ENCODE measurements at regions not wholly inside any gene's neighbourhood (a gene's known extent, or its start where the extent isn't known, plus 50 kb on each side); places are given as distances from the start of the nearest gene placed in this dataset.

DNA sequence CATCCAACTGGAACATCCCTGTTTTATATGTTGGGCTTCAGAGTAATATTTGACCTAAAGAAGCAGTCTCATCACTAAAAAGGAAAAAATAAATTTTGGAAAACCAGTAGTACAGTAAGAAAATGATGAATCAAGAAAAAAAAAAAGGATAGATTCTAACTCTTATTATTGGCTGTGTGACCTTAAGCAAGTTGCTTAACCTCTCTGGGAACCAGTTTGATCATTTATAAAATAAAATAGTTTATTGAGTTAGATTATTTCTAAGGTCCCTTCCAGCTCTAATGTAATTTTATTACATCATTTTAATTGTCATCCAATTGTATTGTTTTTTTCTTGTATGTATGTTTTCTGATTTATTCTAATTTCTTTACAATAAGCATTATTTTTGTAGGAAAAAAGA lies 127.0 kb downstream of the PRELID2 start:
- Histone ChIP-seq H3K4me3 (ENCODE audit: low read length) (no peak overlapping the region), H3K9ac (ENCODE audit: low read depth, low read length) (no peak overlapping the region), H3K4me1 (ENCODE audit: insufficient read depth, low read length) (no peaks in the 10 kb centered on the region), H3K27ac (ENCODE audit: low read depth, low read length) (no peak overlapping the region), H3K36me3 (ENCODE audit: insufficient read depth, low read length) (no peaks in the 10 kb centered on the region), H3K27me3 (ENCODE audit: insufficient read depth, low read length) (no peaks in the 10 kb centered on the region), H3K9me3 (ENCODE audit: insufficient read depth, low read depth, low read length) (no peaks in the 10 kb centered on the region)

- Histone ChIP-seq H3K9me3 (ENCODE audit: insufficient read depth, low read depth, low read length) (no peaks in the 10 kb centered on the region), H3K4me1 (ENCODE audit: insufficient read depth, low read length) (no peaks in the 10 kb centered on the region), H3K27ac (ENCODE audit: low read depth, low read length) (no peak overlapping the region), H3K9ac (ENCODE audit: low read depth, low read length) (no peak overlapping the region), H3K36me3 (ENCODE audit: insufficient read depth, low read length) (no peaks in the 10 kb centered on the region), H3K4me3 (ENCODE audit: low read length) (no peak overlapping the region), H3K27me3 (ENCODE audit: insufficient read depth, low read length) (no peaks in the 10 kb centered on the region)
- 97% methylated on average over 1 of the region's 3 CpGs for WGBS
Measured at GRCh38 chr5:145704724-145705123, 130.4 kb downstream of the PRELID2 start.

DNA sequence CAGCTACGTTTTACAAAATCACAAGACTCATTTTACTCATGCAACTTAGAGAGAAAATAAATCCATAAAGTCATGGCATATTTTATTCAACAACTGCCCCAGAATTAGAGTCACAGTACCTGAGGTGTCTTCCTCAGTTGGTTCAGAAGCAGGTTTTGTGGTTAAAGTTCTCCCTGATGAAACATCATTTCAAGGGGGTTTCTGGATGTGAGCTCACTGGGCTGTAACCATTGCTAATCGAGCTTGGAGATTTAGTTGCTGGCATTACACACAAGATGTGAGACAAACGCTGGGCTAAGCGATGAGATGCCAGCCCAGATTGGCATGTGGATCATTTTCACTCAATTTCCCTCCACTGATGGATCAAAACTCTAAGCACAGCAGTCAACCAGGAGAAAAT lies 131.3 kb downstream of the PRELID2 start:
- Histone ChIP-seq H3K9me3 (ENCODE audit: insufficient read depth, low read depth, low read length) (no peaks in the 10 kb centered on the region), H3K9ac (ENCODE audit: low read depth, low read length) (no peak overlapping the region), H3K4me3 (ENCODE audit: low read length) (no peak overlapping the region), H3K27ac (ENCODE audit: low read depth, low read length) (no peak overlapping the region), H3K4me1 (ENCODE audit: insufficient read depth, low read length) (no peaks in the 10 kb centered on the region), H3K27me3 (ENCODE audit: insufficient read depth, low read length) (no peaks in the 10 kb centered on the region), H3K36me3 (ENCODE audit: insufficient read depth, low read length) (no peaks in the 10 kb centered on the region)
- WGBS, result 89% methylated on average over 4 of the region's 4 CpGs

DNA sequence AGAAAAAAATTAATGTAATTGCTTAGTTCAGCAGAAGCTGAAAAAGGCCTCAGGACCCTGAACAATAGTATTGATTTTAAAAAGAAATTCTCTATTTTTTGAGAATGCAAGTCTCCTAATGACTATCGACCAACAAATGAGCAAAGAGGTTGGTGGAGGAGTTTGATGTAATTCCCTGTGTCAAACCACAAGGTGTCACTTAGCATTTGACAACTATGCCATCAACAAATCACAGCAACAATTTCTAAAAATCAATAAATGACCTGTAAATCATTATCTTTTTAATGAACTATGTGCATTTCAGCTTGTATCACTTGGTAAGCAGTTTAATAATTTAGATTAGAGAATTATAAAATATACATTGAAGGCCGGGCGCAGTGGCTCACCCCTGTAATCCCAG lies 133.7 kb downstream of the PRELID2 start:
- Histone ChIP-seq H3K9me3 (ENCODE audit: insufficient read depth, low read depth, low read length) (no peaks in the 10 kb centered on the region), H3K4me3 (ENCODE audit: low read length) (no peak overlapping the region), H3K36me3 (ENCODE audit: insufficient read depth, low read length) (no peaks in the 10 kb centered on the region), H3K9ac (ENCODE audit: low read depth, low read length) (no peak overlapping the region), H3K27me3 (ENCODE audit: insufficient read depth, low read length) (no peaks in the 10 kb centered on the region), H3K4me1 (ENCODE audit: insufficient read depth, low read length) (no peaks in the 10 kb centered on the region), H3K27ac (ENCODE audit: low read depth, low read length) (no peak overlapping the region)
- 100% methylated on average over 3 of the region's 3 CpGs for WGBS

- Histone ChIP-seq H3K4me3 (ENCODE audit: low read length) (no peak overlapping the region), H3K4me1 (ENCODE audit: insufficient read depth, low read length) (no peaks in the 10 kb centered on the region), H3K9me3 (ENCODE audit: insufficient read depth, low read depth, low read length) (no peaks in the 10 kb centered on the region), H3K36me3 (ENCODE audit: insufficient read depth, low read length) (no peaks in the 10 kb centered on the region), H3K9ac (ENCODE audit: low read depth, low read length) (no peak overlapping the region), H3K27me3 (ENCODE audit: insufficient read depth, low read length) (no peaks in the 10 kb centered on the region), H3K27ac (ENCODE audit: low read depth, low read length) (no peak overlapping the region)
- 90% methylated on average over 2 of the region's 2 CpGs for WGBS
Measured at GRCh38 chr5:145699846-145700245, 135.3 kb downstream of the PRELID2 start.

DNA sequence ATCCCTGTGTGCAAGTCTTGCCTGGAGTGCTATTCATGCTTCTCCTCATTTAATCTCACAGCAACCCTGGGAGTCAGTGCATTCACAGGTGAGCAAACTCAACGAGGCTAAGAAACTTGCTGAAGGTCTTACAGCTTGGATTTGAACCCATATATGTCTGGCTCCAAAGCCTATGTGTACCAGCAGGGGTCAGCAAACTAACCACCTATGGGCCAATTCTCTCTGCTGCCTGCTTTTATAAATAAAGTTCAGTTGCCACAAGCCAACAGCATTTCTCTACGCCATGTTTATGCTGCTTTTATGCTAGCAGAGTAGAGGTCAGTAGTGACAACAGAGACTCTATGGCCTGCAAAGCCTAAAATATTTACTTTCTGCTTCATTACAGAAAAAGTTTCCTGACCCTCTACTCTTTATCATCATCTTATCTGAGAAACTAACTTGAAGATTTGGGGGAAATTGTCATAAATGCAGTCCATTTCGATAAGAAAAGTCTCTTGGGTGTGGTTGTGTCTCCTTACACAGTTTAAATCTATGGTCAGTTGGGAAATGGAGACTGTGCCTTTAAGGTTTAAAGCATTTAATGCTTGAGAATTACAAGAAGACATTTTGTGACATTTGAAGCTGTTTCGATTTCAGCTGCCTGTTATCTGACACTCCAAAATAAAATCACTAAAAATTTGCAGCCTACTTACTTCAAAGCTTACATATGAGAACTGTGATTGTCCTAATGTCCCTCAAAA lies 137.7 kb downstream of the PRELID2 start:
- Histone ChIP-seq H3K27ac (ENCODE audit: low read depth, low read length) (no peak overlapping the region), H3K9me3 (ENCODE audit: insufficient read depth, low read depth, low read length) (no peaks in the 10 kb centered on the region), H3K27me3 (ENCODE audit: insufficient read depth, low read length) (no peaks in the 10 kb centered on the region), H3K36me3 (ENCODE audit: insufficient read depth, low read length) (no peaks in the 10 kb centered on the region), H3K4me1 (ENCODE audit: insufficient read depth, low read length) (no peaks in the 10 kb centered on the region), H3K9ac (ENCODE audit: low read depth, low read length) (no peak overlapping the region), H3K4me3 (ENCODE audit: low read length) (no peak overlapping the region)
- WGBS, result 76% methylated on average over 4 of the region's 4 CpGs

- no peak overlapping the region for H3K27ac ChIP-seq (ENCODE audit: low read depth, low read length)
- 96% methylated on average over 3 of the region's 3 CpGs for WGBS
- no peaks in the 10 kb centered on the region for H3K36me3 ChIP-seq (ENCODE audit: insufficient read depth, low read length)
- no peaks in the 10 kb centered on the region for H3K9me3 ChIP-seq (ENCODE audit: insufficient read depth, low read depth, low read length)
- H3K9ac ChIP-seq (ENCODE audit: low read depth, low read length), result no peak overlapping the region
- H3K4me1 ChIP-seq (ENCODE audit: insufficient read depth, low read length), result no peaks in the 10 kb centered on the region
- H3K4me3 ChIP-seq (ENCODE audit: low read length), result no peak overlapping the region
- no peaks in the 10 kb centered on the region for H3K27me3 ChIP-seq (ENCODE audit: insufficient read depth, low read length)
Measured at GRCh38 chr5:145689235-145689634, 145.9 kb downstream of the PRELID2 start.

- H3K9ac ChIP-seq (ENCODE audit: low read depth, low read length), result no peak overlapping the region
- H3K4me3 ChIP-seq (ENCODE audit: low read length), result no peak overlapping the region
- H3K27ac ChIP-seq (ENCODE audit: low read depth, low read length), result no peak overlapping the region
- no peaks in the 10 kb centered on the region for H3K4me1 ChIP-seq (ENCODE audit: insufficient read depth, low read length)
- 97% methylated on average over 4 of the region's 4 CpGs for WGBS
- H3K36me3 ChIP-seq (ENCODE audit: insufficient read depth, low read length), result no peaks in the 10 kb centered on the region
- no peaks in the 10 kb centered on the region for H3K9me3 ChIP-seq (ENCODE audit: insufficient read depth, low read depth, low read length)
- H3K27me3 ChIP-seq (ENCODE audit: insufficient read depth, low read length), result no peaks in the 10 kb centered on the region
Measured at GRCh38 chr5:145687943-145688342, 147.2 kb downstream of the PRELID2 start.

DNA sequence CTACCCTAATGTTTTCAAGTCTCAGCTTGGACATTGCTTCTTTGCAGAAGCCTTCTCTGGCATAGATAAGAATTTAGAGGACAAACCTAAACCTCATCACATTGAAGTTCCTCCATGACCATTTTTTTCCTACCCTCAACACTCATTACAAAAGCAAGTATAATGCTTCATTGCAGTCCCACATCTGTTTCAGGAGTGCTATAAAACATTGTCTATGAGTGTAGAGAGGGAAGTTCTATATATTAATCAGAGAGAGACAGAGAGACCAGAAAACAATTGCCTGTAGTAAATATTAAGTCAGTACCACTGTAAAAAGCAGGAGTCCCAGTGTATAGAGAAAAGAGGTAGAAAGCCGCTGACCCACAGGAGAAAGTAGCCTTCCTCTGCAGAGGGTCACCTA lies 149.7 kb downstream of the PRELID2 start:
- H3K9me3 ChIP-seq (ENCODE audit: insufficient read depth, low read depth, low read length), result no peaks in the 10 kb centered on the region
- H3K27ac ChIP-seq (ENCODE audit: low read depth, low read length), result no peak overlapping the region
- H3K4me1 ChIP-seq (ENCODE audit: insufficient read depth, low read length), result no peaks in the 10 kb centered on the region
- no peak overlapping the region for H3K9ac ChIP-seq (ENCODE audit: low read depth, low read length)
- 94% methylated on average over 1 of the region's 1 CpG for WGBS
- no peak overlapping the region for H3K4me3 ChIP-seq (ENCODE audit: low read length)
- no peaks in the 10 kb centered on the region for H3K36me3 ChIP-seq (ENCODE audit: insufficient read depth, low read length)
- no peaks in the 10 kb centered on the region for H3K27me3 ChIP-seq (ENCODE audit: insufficient read depth, low read length)

DNA sequence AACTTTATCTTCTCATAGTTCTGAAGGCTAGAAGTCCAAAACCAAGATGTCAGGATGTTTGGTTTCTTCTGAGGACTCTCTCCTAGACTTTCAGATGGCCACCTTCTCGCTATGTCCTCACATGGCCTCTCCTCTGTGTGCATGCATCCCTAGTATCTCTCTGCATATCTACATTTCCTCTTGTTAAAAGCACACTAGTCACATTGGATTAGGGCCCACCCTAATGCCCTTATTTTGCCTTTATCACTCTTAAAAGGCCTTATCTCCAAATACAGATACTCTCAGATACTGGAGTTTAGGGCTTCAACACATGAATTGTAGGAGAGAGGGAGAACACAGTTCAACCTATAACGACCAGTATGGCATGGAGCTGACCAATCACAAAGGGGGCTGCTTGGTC lies 151.7 kb downstream of the PRELID2 start:
- H3K4me3 ChIP-seq (ENCODE audit: low read length), result no peak overlapping the region
- no peaks in the 10 kb centered on the region for H3K4me1 ChIP-seq (ENCODE audit: insufficient read depth, low read length)
- H3K27me3 ChIP-seq (ENCODE audit: insufficient read depth, low read length), result no peaks in the 10 kb centered on the region
- H3K9ac ChIP-seq (ENCODE audit: low read depth, low read length), result no peak overlapping the region
- 91% methylated on average over 2 of the region's 2 CpGs for WGBS
- H3K9me3 ChIP-seq (ENCODE audit: insufficient read depth, low read depth, low read length), result no peaks in the 10 kb centered on the region
- H3K27ac ChIP-seq (ENCODE audit: low read depth, low read length), result no peak overlapping the region
- H3K36me3 ChIP-seq (ENCODE audit: insufficient read depth, low read length), result no peaks in the 10 kb centered on the region

DNA sequence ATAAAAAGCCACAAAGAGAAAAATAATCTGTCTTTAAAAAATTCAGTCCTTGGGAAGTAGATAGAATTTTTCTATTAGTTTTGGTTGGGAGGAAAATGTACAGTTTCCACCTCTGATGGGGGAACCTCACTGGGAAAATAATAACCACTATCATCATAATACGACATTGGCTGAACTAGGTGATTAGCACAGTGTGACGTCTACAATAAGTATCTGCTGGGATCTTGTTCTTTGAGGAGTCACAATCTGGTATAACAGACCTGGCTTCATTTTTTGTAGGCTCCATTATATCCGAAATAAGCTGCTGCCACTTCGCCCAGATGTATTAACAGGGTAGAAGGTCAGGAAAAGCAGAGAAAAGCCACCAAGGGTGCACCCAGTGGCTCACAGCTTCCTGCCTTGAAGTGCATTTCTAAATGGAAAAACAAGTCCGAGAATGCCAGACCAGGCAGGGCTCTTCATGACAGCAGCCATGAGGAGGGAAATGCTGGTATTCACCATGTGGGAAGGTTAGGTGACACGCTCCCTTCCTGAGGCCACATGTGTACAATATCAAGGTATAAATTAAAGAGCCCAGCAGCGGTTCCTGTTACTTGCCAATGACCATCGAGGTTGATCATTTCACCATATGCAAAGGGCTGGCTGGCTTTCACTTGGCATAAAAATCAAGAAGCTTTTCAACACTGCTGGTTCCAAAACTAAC lies 152.8 kb downstream of the PRELID2 start:
- Histone ChIP-seq H3K4me3 (ENCODE audit: low read length) (no peak overlapping the region), H3K4me1 (ENCODE audit: insufficient read depth, low read length) (no peaks in the 10 kb centered on the region), H3K9me3 (ENCODE audit: insufficient read depth, low read depth, low read length) (no peaks in the 10 kb centered on the region), H3K9ac (ENCODE audit: low read depth, low read length) (no peak overlapping the region), H3K27ac (ENCODE audit: low read depth, low read length) (no peak overlapping the region), H3K36me3 (ENCODE audit: insufficient read depth, low read length) (no peaks in the 10 kb centered on the region), H3K27me3 (ENCODE audit: insufficient read depth, low read length) (no peaks in the 10 kb centered on the region)
- WGBS, result 97% methylated on average over 8 of the region's 8 CpGs

All from HUES64 (cell line).